Fibroblast of lung (primary cell): ENCODE measurements at regions not wholly inside any gene's neighbourhood (a gene's known extent, or its start where the extent isn't known, plus 50 kb on each side); places are given as distances from the start of the nearest gene placed in this dataset.

ENCODE experiments used
- DNase-seq, 2 donors: peaks; one replicate each; pipeline versions ENCODE4 v3.0.0 to v3.0.0-alpha.2; 2010; ENCODE audit warnings: low read depth in 2 of 2
- H2AFZ ChIP-seq: 2 replicates; pipeline ENCODE4 v1.5.1; 2012; ENCODE audit warnings: low read length, control low read depth, inconsistent platforms
- H3K27ac ChIP-seq: 2 replicates; pipeline ENCODE4 v1.5.1; 2011; ENCODE audit warnings: low read length, control low read depth; ENCODE audit not compliant: insufficient read depth
- H3K27me3 ChIP-seq: 2 replicates; pipeline ENCODE4 v1.5.1; 2011; ENCODE audit warnings: mild to moderate bottlenecking, low read length; ENCODE audit not compliant: control insufficient read depth, insufficient read depth
- H3K36me3 ChIP-seq: 2 replicates; pipeline ENCODE4 v1.5.1; 2011; ENCODE audit warnings: low read length; ENCODE audit not compliant: control insufficient read depth, insufficient read depth
- H3K4me1 ChIP-seq: 2 replicates; pipeline ENCODE4 v1.5.1; 2011; ENCODE audit warnings: low read length; ENCODE audit not compliant: control insufficient read depth, insufficient read depth; ENCODE audit errors: extremely low read depth
- H3K4me2 ChIP-seq: 2 replicates; pipeline ENCODE4 v1.5.1; 2011; ENCODE audit warnings: low read length, control low read depth; ENCODE audit not compliant: insufficient read depth; ENCODE audit errors: extremely low read depth
- H3K4me3 ChIP-seq, 4 experiments: fragments of 200-600 bp in 1 of 4; sonication (generic) in 1 of 4; replicated peaks in 1 of 4; 2 replicates each; pipeline ENCODE4 v1.5.1; 2011 to 2016; ENCODE audit warnings: low read length in 4 of 4, low read depth in 3 of 4, mild to moderate bottlenecking in 3 of 4, control low read depth in 2 of 4, inconsistent platforms in 1 of 4, mixed read lengths in 1 of 4; ENCODE audit not compliant: insufficient read depth in 1 of 4; ENCODE audit errors: control extremely low read depth in 1 of 4
- H3K79me2 ChIP-seq: 2 replicates; pipeline ENCODE4 v1.5.1; 2012; ENCODE audit warnings: mild to moderate bottlenecking, low read length, inconsistent platforms; ENCODE audit not compliant: control insufficient read depth, insufficient read depth
- H3K9ac ChIP-seq: 2 replicates; pipeline ENCODE4 v1.5.1; 2011; ENCODE audit warnings: mild to moderate bottlenecking, low read length, control low read depth; ENCODE audit not compliant: insufficient read depth
- H3K9me3 ChIP-seq: 2 replicates; pipeline ENCODE4 v1.5.1; 2012; ENCODE audit warnings: low read depth, low read length; ENCODE audit not compliant: control insufficient read depth, insufficient read depth
- H4K20me1 ChIP-seq: 2 replicates; pipeline ENCODE4 v1.5.1; 2011; ENCODE audit warnings: low read length; ENCODE audit not compliant: control insufficient read depth, insufficient read depth; ENCODE audit errors: extremely low read depth
- EZH2 ChIP-seq: IDR thresholded peaks from 2 replicates; pipeline ENCODE4 v1.5.1; 2012; ENCODE audit warnings: low read length, control low read depth, mild to moderate bottlenecking; ENCODE audit errors: missing control alignments
- TF ChIP-seq, protein P1 (sequence below), 2 donors: IDR thresholded peaks in 1 of 2; conservative IDR thresholded peaks in 1 of 2; 1 replicate in 1 of 2; 2 replicates in 1 of 2; pipeline ENCODE4 v1.5.1; 2011 to 2012; ENCODE audit warnings: low read length in 2 of 2, control low read depth in 1 of 2, inconsistent platforms in 1 of 2, low read depth in 1 of 2, mild to moderate bottlenecking in 1 of 2

DNA sequence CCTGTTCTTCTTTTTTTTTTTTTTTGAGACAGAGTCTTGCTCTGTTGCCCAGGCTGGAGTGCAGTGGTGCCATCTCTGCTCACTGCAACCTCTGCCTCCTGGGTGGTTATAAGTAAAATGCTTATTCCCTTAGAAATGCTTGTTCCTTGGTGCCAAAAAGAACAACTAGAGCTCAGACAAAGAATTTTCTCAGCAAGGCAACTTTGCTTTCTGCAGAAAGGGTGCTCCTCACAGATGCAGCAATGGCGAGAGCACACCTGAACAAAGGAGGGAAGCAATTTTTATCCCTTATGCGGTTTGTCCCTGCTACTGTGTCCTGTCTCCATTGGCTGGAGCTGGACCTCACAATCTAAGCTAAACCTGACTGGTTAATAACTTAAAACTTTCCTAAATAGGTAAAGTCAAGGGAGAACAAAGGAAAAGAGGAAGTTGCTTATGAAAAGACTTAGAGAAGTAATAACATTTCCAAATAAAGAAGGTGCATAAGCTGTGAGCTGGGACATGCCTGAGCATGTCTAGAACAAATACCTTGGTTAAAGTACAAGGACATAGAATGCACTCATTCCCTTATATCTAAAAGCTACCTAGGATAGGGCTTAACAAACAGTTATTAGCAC, 90.0 kb upstream of the PRR5 start:
- Histone ChIP-seq H2AFZ (no peak overlapping the region), H3K9me3 (no peaks in the 10 kb centered on the region), H3K9ac (no peak overlapping the region), H3K36me3 (no peaks in the 10 kb centered on the region), H3K27ac (no peak overlapping the region), H3K4me1 (no peaks in the 10 kb centered on the region), H3K27me3 (no peaks in the 10 kb centered on the region), H4K20me1 (no peaks in the 10 kb centered on the region), H3K4me3 (no peak overlapping the region), H3K79me2 (no peaks in the 10 kb centered on the region), H3K4me2 (no peak overlapping the region)
- DNase-seq, result no peak
- no peak for TF ChIP-seq EZH2
- TF ChIP-seq, protein P1, sequence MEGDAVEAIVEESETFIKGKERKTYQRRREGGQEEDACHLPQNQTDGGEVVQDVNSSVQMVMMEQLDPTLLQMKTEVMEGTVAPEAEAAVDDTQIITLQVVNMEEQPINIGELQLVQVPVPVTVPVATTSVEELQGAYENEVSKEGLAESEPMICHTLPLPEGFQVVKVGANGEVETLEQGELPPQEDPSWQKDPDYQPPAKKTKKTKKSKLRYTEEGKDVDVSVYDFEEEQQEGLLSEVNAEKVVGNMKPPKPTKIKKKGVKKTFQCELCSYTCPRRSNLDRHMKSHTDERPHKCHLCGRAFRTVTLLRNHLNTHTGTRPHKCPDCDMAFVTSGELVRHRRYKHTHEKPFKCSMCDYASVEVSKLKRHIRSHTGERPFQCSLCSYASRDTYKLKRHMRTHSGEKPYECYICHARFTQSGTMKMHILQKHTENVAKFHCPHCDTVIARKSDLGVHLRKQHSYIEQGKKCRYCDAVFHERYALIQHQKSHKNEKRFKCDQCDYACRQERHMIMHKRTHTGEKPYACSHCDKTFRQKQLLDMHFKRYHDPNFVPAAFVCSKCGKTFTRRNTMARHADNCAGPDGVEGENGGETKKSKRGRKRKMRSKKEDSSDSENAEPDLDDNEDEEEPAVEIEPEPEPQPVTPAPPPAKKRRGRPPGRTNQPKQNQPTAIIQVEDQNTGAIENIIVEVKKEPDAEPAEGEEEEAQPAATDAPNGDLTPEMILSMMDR (conservative IDR thresholded peaks at IDR 0.05 in 1 of 2, IDR thresholded peaks at IDR 0.05 in 1 of 2; ENCODE audit: low read depth in 1 of 2, low read length in 2 of 2), result no peak

- Histone ChIP-seq H3K4me3 (no peak overlapping the region), H3K4me2 (no peak overlapping the region), H3K9ac (no peak overlapping the region), H3K79me2 (no peaks in the 10 kb centered on the region), H3K27ac (no peak overlapping the region), H3K36me3 (no peaks in the 10 kb centered on the region), H3K27me3 (no peaks in the 10 kb centered on the region), H3K9me3 (no peaks in the 10 kb centered on the region), H4K20me1 (no peaks in the 10 kb centered on the region), H2AFZ (no peak overlapping the region), H3K4me1 (no peaks in the 10 kb centered on the region)
- TF ChIP-seq, protein P1 (conservative IDR thresholded peaks at IDR 0.05 in 1 of 2, IDR thresholded peaks at IDR 0.05 in 1 of 2; ENCODE audit: low read depth in 1 of 2, low read length in 2 of 2), result no peak
- TF ChIP-seq EZH2, result no peak
- DNase-seq, result no peak
Measured at GRCh38 chr22:44610071-44610470, 91.9 kb upstream of the PRR5 start.

DNA sequence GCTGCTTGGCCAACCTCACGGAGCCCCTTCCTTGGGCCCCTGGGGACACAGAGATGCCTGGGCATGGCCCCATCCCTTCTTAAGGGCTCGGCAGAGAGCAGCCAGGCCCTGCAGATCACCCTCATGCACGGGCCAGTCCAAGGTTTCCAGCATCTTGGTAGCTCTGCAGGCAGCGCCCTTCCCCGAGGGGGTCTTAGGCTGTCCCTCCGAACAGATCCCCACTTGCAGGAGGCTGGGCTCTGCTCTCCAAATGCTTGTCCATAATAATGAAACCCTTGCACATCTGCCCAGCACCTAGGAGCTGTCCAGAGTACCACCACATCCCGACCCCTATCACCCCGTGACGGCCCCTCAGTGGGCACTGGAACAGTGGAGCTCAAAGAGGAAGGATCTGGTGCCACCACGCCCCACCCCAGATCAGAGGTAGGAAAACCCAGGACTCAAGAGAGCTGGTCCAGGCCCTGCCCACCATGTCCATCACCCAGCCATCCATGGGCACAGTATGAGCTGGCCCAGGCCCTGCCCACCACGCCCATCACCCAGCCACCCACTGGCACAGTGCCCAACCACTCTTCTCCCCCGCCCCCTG, 92.5 kb upstream of the PRR5 start:
- Histone ChIP-seq H3K4me3 (no peak overlapping the region), H3K27me3 (no peaks in the 10 kb centered on the region), H3K79me2 (no peaks in the 10 kb centered on the region), H3K9ac (no peak overlapping the region), H3K4me2 (no peak overlapping the region), H3K36me3 (no peaks in the 10 kb centered on the region), H3K4me1 (no peaks in the 10 kb centered on the region), H3K27ac (no peak overlapping the region), H2AFZ (no peak overlapping the region), H3K9me3 (no peaks in the 10 kb centered on the region), H4K20me1 (no peaks in the 10 kb centered on the region)
- TF ChIP-seq, protein P1 (conservative IDR thresholded peaks at IDR 0.05 in 1 of 2, IDR thresholded peaks at IDR 0.05 in 1 of 2; ENCODE audit: low read depth in 1 of 2, low read length in 2 of 2), result no peak
- no peak for TF ChIP-seq EZH2
- DNase-seq, result no peak
